NCI-H345 (cell line): ENCODE measurements at regions not wholly inside any gene's neighbourhood (a gene's known extent, or its start where the extent isn't known, plus 50 kb on each side); places are given as distances from the start of the nearest gene placed in this dataset.

Experiments
- DNase-seq: peaks from one replicate; lab custom pipeline; 2025; lab: John Stamatoyannopoulos, UW

- no peak for DNase-seq
Measured at GRCh38 chr4:175376287-175376977, 435.6 kb downstream of the GPM6A start.

- no peak for DNase-seq
Measured at GRCh38 chr4:175377203-175377602, 434.9 kb downstream of the GPM6A start.

- DNase-seq = no peak
Measured at GRCh38 chr4:175378372-175378771, 433.7 kb downstream of the GPM6A start.

- DNase-seq = no peak
Measured at GRCh38 chr4:175380841-175381240, 431.2 kb downstream of the GPM6A start.

GRCh38 chr4:175385797-175386196 lies 426.3 kb downstream of the GPM6A start:
- no peak for DNase-seq

GRCh38 chr4:175386776-175387507 lies 425.1 kb downstream of the GPM6A start:
- DNase-seq = no peak

- DNase-seq = no peak
Measured at GRCh38 chr4:175394208-175394607, 417.9 kb downstream of the GPM6A start.

- no peak for DNase-seq
Measured at GRCh38 chr4:175405961-175406360, 406.1 kb downstream of the GPM6A start.

- DNase-seq = no peak
Measured at GRCh38 chr4:175407926-175408325, 404.1 kb downstream of the GPM6A start.

GRCh38 chr4:175411251-175411650 lies 400.8 kb downstream of the GPM6A start:
- no peak for DNase-seq

- no peak for DNase-seq
Measured at GRCh38 chr4:175412161-175412560, 399.9 kb downstream of the GPM6A start.

GRCh38 chr4:175412746-175413145 lies 399.3 kb downstream of the GPM6A start:
- DNase-seq = no peak

- DNase-seq = no peak
Measured at GRCh38 chr4:175413561-175413960, 398.5 kb downstream of the GPM6A start.

GRCh38 chr4:175414602-175415001 lies 397.5 kb downstream of the GPM6A start:
- no peak for DNase-seq

- DNase-seq = no peak
Measured at GRCh38 chr4:175418516-175418915, 393.5 kb downstream of the GPM6A start.

- no peak for DNase-seq
Measured at GRCh38 chr4:175419236-175419718, 392.8 kb downstream of the GPM6A start.

- DNase-seq = no peak
Measured at GRCh38 chr4:175421506-175421905, 390.6 kb downstream of the GPM6A start.

GRCh38 chr4:175422331-175422730 lies 389.7 kb downstream of the GPM6A start:
- no peak for DNase-seq

GRCh38 chr4:175424111-175424510 lies 388.0 kb downstream of the GPM6A start:
- DNase-seq = no peak

- no peak for DNase-seq
Measured at GRCh38 chr4:175427751-175428150, 384.3 kb downstream of the GPM6A start.

- DNase-seq = no peak
Measured at GRCh38 chr4:175431694-175432093, 380.4 kb downstream of the GPM6A start.

- DNase-seq = peak; percentile 89
Measured at GRCh38 chr4:175435381-175435783, 376.7 kb downstream of the GPM6A start.

- no peak for DNase-seq
Measured at GRCh38 chr4:175436196-175436595, 375.9 kb downstream of the GPM6A start.

- no peak for DNase-seq
Measured at GRCh38 chr4:175440786-175441185, 371.3 kb downstream of the GPM6A start.
